Stomach (tissue), 4 donors: ENCODE measurements at regions not wholly inside any gene's neighbourhood (a gene's known extent, or its start where the extent isn't known, plus 50 kb on each side); places are given as distances from the start of the nearest gene placed in this dataset.

Experiments used
- CTCF ChIP-seq, 7 experiments: fragments of 450-650 bp in 4 of 7; fragments of 200-600 bp in 3 of 7; sonication (generic) in 3 of 7; IDR thresholded peaks; one replicate each; pipeline ENCODE4 v1.5.1; 2016 to 2019; ENCODE audit warnings: antibody characterized with exemption in 7 of 7, control low read depth in 2 of 7, mild to moderate bottlenecking in 1 of 7
- POLR2A ChIP-seq, 4 donors: fragments of 450-650 bp; IDR thresholded peaks; one replicate each; pipeline ENCODE4 v1.6.1; 2016; ENCODE audit warnings: antibody characterized with exemption in 4 of 4, control low read depth in 2 of 4, mild to moderate bottlenecking in 1 of 4, moderate library complexity in 1 of 4
- POLR2AphosphoS5 ChIP-seq, 3 donors: sonication (generic); formaldehyde crosslinking; IDR thresholded peaks; one replicate each; pipeline ENCODE4 v1.6.1; 2016; ENCODE audit warnings: antibody characterized with exemption in 3 of 3

GRCh38 chr18:30920757-30921156, 121.8 kb downstream of the DSC3 start:
- TF ChIP-seq CTCF (IDR thresholded peaks at IDR 0.05) (no peak), POLR2A (IDR thresholded peaks at IDR 0.05) (no peak), POLR2AphosphoS5 (IDR thresholded peaks at IDR 0.05) (no peak)
